ENCODE measurements at regions not wholly inside any gene's neighbourhood (a gene's known extent, or its start where the extent isn't known, plus 50 kb on each side); places are given as distances from the start of the nearest gene placed in this dataset.

DNA sequence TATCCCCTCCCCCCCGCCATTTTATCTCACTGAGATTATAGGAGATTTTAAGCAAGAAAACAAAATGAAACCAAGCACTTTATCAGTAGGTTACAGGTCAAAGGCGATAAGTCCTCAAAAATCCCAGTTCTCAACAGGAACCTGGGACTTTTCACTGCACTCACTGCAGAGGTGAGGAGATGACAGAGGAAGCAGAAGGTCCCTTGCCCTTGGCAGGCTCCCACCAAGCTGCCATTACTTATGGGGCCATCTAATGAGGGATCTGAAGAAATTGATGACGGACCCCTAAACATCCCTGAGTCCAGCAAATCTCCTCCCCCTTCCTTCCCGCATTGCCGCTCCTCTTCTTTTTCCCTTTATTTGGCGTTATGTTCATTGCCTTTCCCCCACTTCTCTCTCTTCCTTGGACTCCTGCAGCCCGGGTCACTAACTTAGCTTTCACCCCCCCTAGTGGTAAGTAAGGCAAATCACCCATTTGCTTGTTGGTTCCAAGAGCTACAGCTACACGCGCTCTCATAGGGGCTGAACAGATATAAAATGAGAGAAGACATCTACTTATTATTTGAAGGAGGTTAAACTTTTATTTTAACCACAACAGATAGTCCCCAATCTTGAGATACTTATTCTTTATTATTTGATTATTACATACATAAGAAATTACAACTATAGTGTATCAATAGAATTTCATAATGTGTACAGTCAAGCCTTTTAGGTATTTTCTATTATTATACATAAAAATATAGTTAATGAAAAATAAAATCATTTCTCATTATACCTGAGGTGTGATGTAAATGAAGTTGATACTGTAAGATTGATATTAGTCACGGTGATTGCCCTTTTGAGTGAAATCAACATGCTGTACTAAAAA lies 52.0 kb upstream of the ARGLU1 start:
- Histone ChIP-seq H3K27me3 (ENCODE audit: insufficient read depth, low read depth, severe bottlenecking) (no peaks in the 10 kb centered on the region), H3K9me3 (ENCODE audit: severe bottlenecking) (no peaks in the 10 kb centered on the region), H3K27ac (no peak overlapping the region), H3K36me3 (no peaks in the 10 kb centered on the region), H3K4me3 (ENCODE audit: low read depth, low read length) (no peak overlapping the region)
- DNase-seq, result peak; percentile 63
- TF ChIP-seq, protein P1, sequence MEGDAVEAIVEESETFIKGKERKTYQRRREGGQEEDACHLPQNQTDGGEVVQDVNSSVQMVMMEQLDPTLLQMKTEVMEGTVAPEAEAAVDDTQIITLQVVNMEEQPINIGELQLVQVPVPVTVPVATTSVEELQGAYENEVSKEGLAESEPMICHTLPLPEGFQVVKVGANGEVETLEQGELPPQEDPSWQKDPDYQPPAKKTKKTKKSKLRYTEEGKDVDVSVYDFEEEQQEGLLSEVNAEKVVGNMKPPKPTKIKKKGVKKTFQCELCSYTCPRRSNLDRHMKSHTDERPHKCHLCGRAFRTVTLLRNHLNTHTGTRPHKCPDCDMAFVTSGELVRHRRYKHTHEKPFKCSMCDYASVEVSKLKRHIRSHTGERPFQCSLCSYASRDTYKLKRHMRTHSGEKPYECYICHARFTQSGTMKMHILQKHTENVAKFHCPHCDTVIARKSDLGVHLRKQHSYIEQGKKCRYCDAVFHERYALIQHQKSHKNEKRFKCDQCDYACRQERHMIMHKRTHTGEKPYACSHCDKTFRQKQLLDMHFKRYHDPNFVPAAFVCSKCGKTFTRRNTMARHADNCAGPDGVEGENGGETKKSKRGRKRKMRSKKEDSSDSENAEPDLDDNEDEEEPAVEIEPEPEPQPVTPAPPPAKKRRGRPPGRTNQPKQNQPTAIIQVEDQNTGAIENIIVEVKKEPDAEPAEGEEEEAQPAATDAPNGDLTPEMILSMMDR (IDR thresholded peaks at IDR 0.05; ENCODE audit: low read depth, low read length), result peak; percentile 88

Measured in WERI-Rb-1 (cell line).